AG04449 (cell line): ENCODE measurements at regions not wholly inside any gene's neighbourhood (a gene's known extent, or its start where the extent isn't known, plus 50 kb on each side); places are given as distances from the start of the nearest gene placed in this dataset.
A peak's percentile ranks its signal among the peaks of the same experiment; 100 is the strongest.

Experiments used
- CTCF ChIA-PET: fragments of 350-600 bp; formaldehyde crosslinking; extraction: SDS; loops from one replicate; lab custom pipeline; 2021; ENCODE audit warnings: antibody characterized with exemption; lab: Yijun Ruan, JAX
- POLR2A ChIA-PET: fragments of 400-600, 350-600 bp; formaldehyde crosslinking; extraction: SDS; loops from one replicate; lab custom pipeline; 2020; ENCODE audit warnings: antibody characterized with exemption, inconsistent platforms; lab: Yijun Ruan, JAX
- DNase-seq: peaks from one replicate; pipeline ENCODE4 v3.0.0-alpha.2; 2010; ENCODE audit warnings: low read depth, low spot score
- H3K4me3 ChIP-seq: 2 replicates; pipeline ENCODE4 v1.5.1; 2011; ENCODE audit warnings: low read depth, mild to moderate bottlenecking, control low read depth, low read length
- TF ChIP-seq, protein P1 (sequence below): IDR thresholded peaks from one replicate; pipeline ENCODE4 v1.5.1; 2011; ENCODE audit warnings: mild to moderate bottlenecking, moderate library complexity, low read length, control low read depth, inconsistent platforms; ENCODE audit not compliant: insufficient read depth; ENCODE audit errors: missing control alignments

DNA sequence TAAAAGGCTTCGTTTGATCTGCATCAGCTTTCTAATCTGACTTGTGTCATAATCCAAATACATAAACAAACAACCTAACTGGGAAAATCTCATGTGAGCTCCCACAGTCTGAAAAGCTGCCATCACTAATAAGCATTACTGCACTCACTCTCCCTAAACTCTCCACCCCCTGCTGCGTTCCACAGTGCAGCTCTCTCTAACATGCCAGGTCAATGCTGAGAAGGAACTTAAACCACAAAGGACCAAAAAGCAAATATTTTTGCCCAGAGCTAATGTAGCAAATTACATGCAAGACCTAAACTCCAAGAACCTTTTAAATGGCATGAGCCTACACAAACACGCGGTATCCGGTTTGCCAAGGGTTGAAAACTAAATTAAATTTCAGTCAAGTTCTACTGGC lies 542.3 kb upstream of the JARID2 start:
- TF ChIP-seq, protein P1, sequence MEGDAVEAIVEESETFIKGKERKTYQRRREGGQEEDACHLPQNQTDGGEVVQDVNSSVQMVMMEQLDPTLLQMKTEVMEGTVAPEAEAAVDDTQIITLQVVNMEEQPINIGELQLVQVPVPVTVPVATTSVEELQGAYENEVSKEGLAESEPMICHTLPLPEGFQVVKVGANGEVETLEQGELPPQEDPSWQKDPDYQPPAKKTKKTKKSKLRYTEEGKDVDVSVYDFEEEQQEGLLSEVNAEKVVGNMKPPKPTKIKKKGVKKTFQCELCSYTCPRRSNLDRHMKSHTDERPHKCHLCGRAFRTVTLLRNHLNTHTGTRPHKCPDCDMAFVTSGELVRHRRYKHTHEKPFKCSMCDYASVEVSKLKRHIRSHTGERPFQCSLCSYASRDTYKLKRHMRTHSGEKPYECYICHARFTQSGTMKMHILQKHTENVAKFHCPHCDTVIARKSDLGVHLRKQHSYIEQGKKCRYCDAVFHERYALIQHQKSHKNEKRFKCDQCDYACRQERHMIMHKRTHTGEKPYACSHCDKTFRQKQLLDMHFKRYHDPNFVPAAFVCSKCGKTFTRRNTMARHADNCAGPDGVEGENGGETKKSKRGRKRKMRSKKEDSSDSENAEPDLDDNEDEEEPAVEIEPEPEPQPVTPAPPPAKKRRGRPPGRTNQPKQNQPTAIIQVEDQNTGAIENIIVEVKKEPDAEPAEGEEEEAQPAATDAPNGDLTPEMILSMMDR = no peak
- H3K4me3 ChIP-seq = no peak overlapping the region
- DNase-seq = peak; percentile 52
- CTCF ChIA-PET = interaction anchor here (0.7 to 1.3 kb wide), 2 partner anchors 10 to 15 kb away, joined by 3 to 5 read pairs; no protein-coding TSS in a partner anchor
- POLR2A ChIA-PET = interaction anchor here (1.0 kb wide), 1 partner anchor 545 kb away, joined by 3 read pairs; no protein-coding TSS in a partner anchor

DNA sequence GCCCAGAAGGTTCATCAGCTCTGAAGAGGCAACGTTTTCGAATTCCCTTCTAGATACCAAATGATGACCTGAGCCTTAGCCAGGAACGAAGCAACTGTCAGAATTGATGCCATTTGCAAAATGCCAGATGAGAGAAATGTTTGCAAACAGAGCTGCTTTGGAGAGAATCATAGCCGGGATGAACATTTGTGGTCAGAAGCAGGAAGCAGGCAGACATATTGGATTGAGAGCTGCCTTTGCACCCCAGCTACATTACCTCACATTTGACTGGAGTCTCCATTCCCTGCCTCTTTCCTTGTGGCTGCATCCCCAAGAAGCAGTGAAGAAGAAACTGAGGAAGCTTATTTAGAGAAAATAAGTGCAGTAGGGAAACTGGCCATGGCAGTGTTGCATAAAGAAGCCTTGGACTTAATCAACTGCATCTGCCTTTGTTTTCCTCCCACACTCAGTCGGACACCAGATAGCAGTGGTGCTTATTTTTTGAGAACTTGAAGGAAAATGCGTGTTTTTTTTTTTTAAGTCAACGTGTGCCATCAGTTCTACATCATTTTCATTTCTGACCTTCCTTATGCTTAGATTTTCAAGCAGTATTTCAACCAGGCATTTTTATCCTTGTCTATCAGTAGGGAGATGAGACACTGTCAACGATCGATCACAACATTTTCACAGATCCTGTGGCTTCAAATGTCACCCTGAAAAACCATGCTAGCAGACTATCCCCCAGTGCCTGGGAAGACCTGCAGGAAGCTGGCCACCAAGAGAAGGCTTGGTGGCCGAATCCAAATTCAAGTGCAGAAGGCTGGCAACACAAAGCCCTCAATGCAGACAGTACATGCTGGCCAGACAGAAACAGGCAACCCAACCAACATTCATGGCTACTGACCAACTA lies 541.2 kb upstream of the JARID2 start:
- POLR2A ChIA-PET = no interaction called here
- no peak overlapping the region for H3K4me3 ChIP-seq
- DNase-seq = no peak
- CTCF ChIA-PET = interaction anchor here (1.3 kb wide), 1 partner anchor 9 kb away, joined by 5 read pairs; no protein-coding TSS in a partner anchor
- TF ChIP-seq, protein P1 = no peak

DNA sequence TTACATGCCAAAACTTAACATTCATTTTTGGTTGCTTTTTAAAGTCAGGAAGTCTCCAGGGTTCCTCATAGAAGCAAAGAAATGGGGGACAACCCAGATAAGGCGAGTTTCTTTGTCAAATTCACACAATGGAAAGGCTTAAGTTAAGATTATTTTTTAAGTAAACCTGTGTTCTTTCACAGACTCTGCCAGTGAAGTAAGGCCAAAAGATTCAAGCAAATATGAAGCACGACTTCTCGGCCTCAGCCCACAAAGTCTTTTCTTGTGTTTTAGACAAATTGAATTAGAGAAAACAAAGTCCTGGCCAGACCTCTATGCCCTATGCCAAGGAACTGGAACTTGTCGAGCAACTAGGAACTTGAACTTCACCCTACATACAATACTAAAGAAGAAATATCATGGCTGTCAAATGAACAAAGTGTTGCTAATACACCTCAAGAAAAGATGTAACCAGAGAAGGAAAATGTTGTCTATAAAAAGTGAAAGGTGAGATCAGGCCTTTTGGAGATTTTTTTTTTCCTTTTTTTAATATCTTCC lies 540.0 kb upstream of the JARID2 start:
- POLR2A ChIA-PET = interaction anchor here (0.6 kb wide), 2 partner anchors 175 to 500 kb away, joined by 3 to 5 read pairs; no protein-coding TSS in a partner anchor
- TF ChIP-seq, protein P1 = no peak
- CTCF ChIA-PET = no interaction called here
- no peak for DNase-seq
- no peak overlapping the region for H3K4me3 ChIP-seq

DNA sequence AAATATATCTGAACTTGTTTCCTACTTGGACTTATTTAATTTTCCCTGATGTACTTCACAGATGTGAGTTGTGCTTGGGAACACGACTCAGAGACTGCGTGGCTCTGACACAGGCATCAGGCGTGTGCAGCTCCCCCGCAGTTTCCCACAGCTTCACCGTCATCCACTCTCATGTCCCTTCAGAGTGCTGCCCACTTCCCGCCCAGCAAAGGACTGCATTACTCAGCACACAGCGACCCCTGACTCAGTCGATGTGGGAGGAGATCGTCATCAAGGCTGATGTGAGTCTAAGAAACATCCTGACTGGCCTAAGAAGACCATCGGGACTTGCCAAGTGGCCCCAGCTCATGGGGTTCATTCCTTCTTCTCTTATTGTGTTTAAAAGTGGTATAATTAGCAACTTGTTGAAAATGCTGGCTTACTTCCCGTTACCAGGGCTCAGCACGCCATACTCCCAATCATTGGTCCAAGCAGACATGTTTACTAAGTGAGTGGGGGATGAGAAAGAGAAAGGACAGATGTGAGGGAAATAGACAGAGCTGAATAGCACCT lies 539.4 kb upstream of the JARID2 start:
- TF ChIP-seq, protein P1 = no peak
- ChIA-PET CTCF (interaction anchor here (1.2 kb wide), 1 partner anchor 8 kb away, joined by 3 read pairs; no protein-coding TSS in a partner anchor), POLR2A (interaction anchor here (0.6 kb wide), 2 partner anchors 175 to 500 kb away, joined by 3 to 5 read pairs; no protein-coding TSS in a partner anchor)
- DNase-seq = peak; percentile 98
- no peak overlapping the region for H3K4me3 ChIP-seq

DNA sequence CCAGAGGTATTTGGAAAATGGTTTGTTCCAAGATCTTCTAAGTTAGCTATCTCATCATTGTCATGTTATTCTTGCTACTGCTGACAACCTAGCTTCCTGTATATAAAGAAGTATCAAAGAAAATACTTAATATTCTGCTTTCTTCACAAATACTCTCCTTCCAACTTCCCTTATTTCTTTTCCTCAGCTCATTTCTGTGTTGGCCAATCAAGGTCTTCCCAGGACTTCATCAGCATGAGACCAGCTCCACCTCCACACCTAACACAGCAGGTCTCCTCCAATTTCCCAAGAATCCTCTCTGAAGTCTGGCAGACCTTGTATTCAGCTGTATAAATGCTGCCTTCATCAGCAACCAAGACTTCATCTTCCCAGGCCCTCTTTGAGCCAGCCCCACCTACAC lies 538.6 kb upstream of the JARID2 start:
- POLR2A ChIA-PET = no interaction called here
- no peak for DNase-seq
- CTCF ChIA-PET = interaction anchor here (1.2 kb wide), 1 partner anchor 9 kb away, joined by 3 read pairs; no protein-coding TSS in a partner anchor
- TF ChIP-seq, protein P1 = no peak
- H3K4me3 ChIP-seq = no peak overlapping the region

DNA sequence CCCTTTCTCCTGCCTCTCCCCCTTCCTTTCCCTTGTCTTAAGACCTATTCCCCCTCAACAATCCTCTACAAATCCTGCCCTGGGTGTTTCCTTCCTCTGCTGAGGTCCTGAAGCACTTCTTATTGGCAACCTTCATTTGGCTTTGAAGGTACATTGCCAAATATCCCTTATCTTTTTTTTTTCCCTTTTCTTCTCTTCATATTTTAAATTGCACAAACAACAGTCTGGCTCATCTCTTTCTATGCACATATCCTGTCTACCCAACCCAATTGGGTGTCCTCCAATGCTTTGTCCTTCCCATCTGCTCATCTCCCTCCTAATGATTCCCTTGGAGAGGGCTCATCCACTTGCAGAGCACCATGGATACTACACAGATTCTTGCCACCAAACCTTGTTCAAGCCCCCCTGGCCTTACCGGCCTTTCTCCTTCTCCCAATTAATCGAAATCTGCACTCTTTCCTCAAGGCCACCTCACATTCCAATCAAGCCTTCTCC lies 537.9 kb upstream of the JARID2 start:
- ChIA-PET CTCF (interaction anchor here (1.0 kb wide), 1 partner anchor 9 kb away, joined by 3 read pairs; no protein-coding TSS in a partner anchor), POLR2A (no interaction called here)
- DNase-seq = no peak
- no peak overlapping the region for H3K4me3 ChIP-seq
- TF ChIP-seq, protein P1 = no peak
